Mucosa of descending colon (tissue), 3 donors: ENCODE measurements at regions not wholly inside any gene's neighbourhood (a gene's known extent, or its start where the extent isn't known, plus 50 kb on each side); places are given as distances from the start of the nearest gene placed in this dataset.
"Not testable (repeated sequence)": the region's sequence is repeated elsewhere in the genome, so short reads cannot be mapped to it uniquely, and the experiment has no call there.

Experiments
- ATAC-seq: fragments of 200-7000 bp; cut with Tn5 transposase; one replicate; pipeline ENCODE4 v1.9.1; 2020; ENCODE audit warnings: mild to moderate bottlenecking, moderate library complexity
- DNase-seq, 3 donors: peaks; one replicate each; pipeline ENCODE4 v3.0.0-alpha.2; 2020
- H3K36me3 ChIP-seq: fragments of 200-600 bp; one replicate; pipeline ENCODE4 v1.8.0; 2021; ENCODE audit warnings: low read depth, mild to moderate bottlenecking
- H3K4me1 ChIP-seq: fragments of 200-600 bp; one replicate; pipeline ENCODE4 v1.8.0; 2021; ENCODE audit warnings: low read depth, mild to moderate bottlenecking
- H3K4me3 ChIP-seq: fragments of 200-600 bp; one replicate; pipeline ENCODE4 v1.8.0; 2021; ENCODE audit warnings: mild to moderate bottlenecking
- H3K9me3 ChIP-seq: fragments of 200-600 bp; one replicate; pipeline ENCODE4 v1.8.0; 2021; ENCODE audit warnings: mild to moderate bottlenecking
- CTCF ChIP-seq: fragments of 200-600 bp; IDR thresholded peaks from one replicate; pipeline ENCODE4 v1.8.0; 2022; ENCODE audit warnings: antibody characterized with exemption, mild to moderate bottlenecking
- intact Hi-C, 2 donors: fragments of 100-400 bp; cut with DNase I in 1 of 2; cut with micrococcal nuclease in 1 of 2; formaldehyde crosslinking; loops; one replicate each; pipeline versions ENCODE4 v1.11.0 to v1.11.1; 2022; cut with DNase I, micrococcal nuclease
- donor health status: DM: no; HTN: no; CAD: no; lungs with moderate emphysema.
- donor health status: DM: no; HTN: no; CAD: no.
- donor health status: DM: no; HTN: yes; CAD: no.

- H3K4me3 ChIP-seq, result no peak overlapping the region
- TF ChIP-seq CTCF, result no peak
- ATAC-seq, result peak; percentile 72
- no peaks in the 10 kb centered on the region for H3K9me3 ChIP-seq
- H3K36me3 ChIP-seq, result no peaks in the 10 kb centered on the region
- DNase-seq, result no peak
- peaks cover 6% of the 10 kb centered on the region for H3K4me1 ChIP-seq
- intact Hi-C loops, result no loop called here
These were observed 268.0 kb downstream of the BTG1 start for GRCh38 chr12:91877456-91878235.

GRCh38 chr12:91877022-91877421 lies 268.6 kb downstream of the BTG1 start:
- ATAC-seq (peak; percentile 92), DNase-seq (peak; percentile 46 to 68 (median 64))
- Histone ChIP-seq H3K4me1 (peaks cover 6% of the 10 kb centered on the region), H3K9me3 (no peaks in the 10 kb centered on the region), H3K36me3 (no peaks in the 10 kb centered on the region), H3K4me3 (no peak overlapping the region)
- no peak for TF ChIP-seq CTCF
- intact Hi-C loops, result no loop called here

GRCh38 chr12:91875671-91876070 lies 270.0 kb downstream of the BTG1 start:
- H3K36me3 ChIP-seq, H3K4me3 ChIP-seq, ATAC-seq, H3K9me3 ChIP-seq, DNase-seq, intact Hi-C loops: not testable (repeated sequence)
- H3K4me1 ChIP-seq, result peaks cover 14% of the 10 kb centered on the region

- no peaks in the 10 kb centered on the region for H3K9me3 ChIP-seq
- DNase-seq (no peak), ATAC-seq (no peak)
- peaks cover 20% of the 10 kb centered on the region for H3K4me1 ChIP-seq
- no peak overlapping the region for H3K4me3 ChIP-seq
- no peak for TF ChIP-seq CTCF
- intact Hi-C loops, result no loop called here
- H3K36me3 ChIP-seq, result no peaks in the 10 kb centered on the region
These were observed 271.4 kb downstream of the BTG1 start for GRCh38 chr12:91874086-91874865.

- DNase-seq, result no peak
- ATAC-seq, result peak; percentile 48
These were observed 273.9 kb downstream of the BTG1 start for GRCh38 chr12:91871751-91872150.

More at GRCh38 chr12:91871751-91872150, 273.9 kb downstream of the BTG1 start:
- H3K4me3 ChIP-seq, result no peak overlapping the region
- H3K36me3 ChIP-seq, result no peaks in the 10 kb centered on the region
- intact Hi-C loops, result no loop called here
- H3K4me1 ChIP-seq, result peaks cover 14% of the 10 kb centered on the region
- H3K9me3 ChIP-seq, result no peaks in the 10 kb centered on the region
- TF ChIP-seq CTCF, result no peak
